CD8-positive, alpha-beta memory T cell (primary cell): ENCODE measurements at regions not wholly inside any gene's neighbourhood (a gene's known extent, or its start where the extent isn't known, plus 50 kb on each side); places are given as distances from the start of the nearest gene placed in this dataset.
"Not testable (repeated sequence)": the region's sequence is repeated elsewhere in the genome, so short reads cannot be mapped to it uniquely, and the experiment has no call there.

Experiments
- CTCF ChIA-PET: fragments of 350-600 bp; sonication (Branson Sonifier 250); formaldehyde crosslinking; loops from one replicate; lab custom pipeline; 2021; ENCODE audit warnings: antibody characterized with exemption; lab: Charles Lee
- POLR2A ChIA-PET: fragments of 350-600 bp; sonication (Branson Sonifier 250); formaldehyde crosslinking; loops from one replicate; lab custom pipeline; 2021; ENCODE audit warnings: antibody characterized with exemption; lab: Charles Lee
- DNase-seq, 5 donors: peaks; one replicate each; pipeline versions ENCODE4 v3.0.0 to v3.0.0-alpha.2; 2020 to 2022; ENCODE audit warnings: mixed read lengths in 1 of 5
- H3K27ac ChIP-seq: one replicate; pipeline ENCODE4 v1.7.0; 2013; ENCODE audit warnings: low read depth, mild to moderate bottlenecking, low read length, moderate library complexity
- H3K27me3 ChIP-seq: 2 replicates; pipeline ENCODE4 v1.7.0; 2013; ENCODE audit warnings: low read length, mild to moderate bottlenecking; ENCODE audit not compliant: insufficient read depth, poor library complexity, severe bottlenecking
- H3K36me3 ChIP-seq: 2 replicates; pipeline ENCODE4 v1.7.0; 2013; ENCODE audit warnings: mild to moderate bottlenecking, low read length, moderate library complexity; ENCODE audit not compliant: insufficient read depth
- H3K4me1 ChIP-seq: 2 replicates; pipeline ENCODE4 v1.7.0; 2013; ENCODE audit warnings: mild to moderate bottlenecking, low read length, moderate library complexity; ENCODE audit not compliant: insufficient read depth
- H3K4me3 ChIP-seq: 2 replicates; pipeline ENCODE4 v1.7.0; 2013; ENCODE audit warnings: mild to moderate bottlenecking, low read length
- H3K9me3 ChIP-seq: 2 replicates; pipeline ENCODE4 v1.7.0; 2013; ENCODE audit warnings: mild to moderate bottlenecking, low read length
- H3K27ac Mint-ChIP-seq, 8 donors: one replicate each; pipeline ENCODE4 v1.8.0; 2020 to 2021; ENCODE audit warnings: mixed read lengths in 8 of 8, mild to moderate bottlenecking in 6 of 8, inconsistent platforms in 3 of 8, moderate library complexity in 3 of 8
- H3K27me3 Mint-ChIP-seq, 2 donors: one replicate each; pipeline ENCODE4 v1.8.0; 2020 to 2021; ENCODE audit warnings: mixed read lengths in 2 of 2, mild to moderate bottlenecking in 1 of 2, moderate library complexity in 1 of 2
- H3K36me3 Mint-ChIP-seq, 3 donors: one replicate each; pipeline ENCODE4 v1.8.0; 2020 to 2021; ENCODE audit warnings: mixed read lengths in 3 of 3, inconsistent platforms in 1 of 3, mild to moderate bottlenecking in 1 of 3
- H3K4me1 Mint-ChIP-seq, 3 donors: one replicate each; pipeline ENCODE4 v1.8.0; 2020 to 2021; ENCODE audit warnings: mixed read lengths in 3 of 3, inconsistent platforms in 1 of 3, mild to moderate bottlenecking in 1 of 3
- H3K4me3 Mint-ChIP-seq, 7 donors: one replicate each; pipeline ENCODE4 v1.8.0; 2020 to 2021; ENCODE audit warnings: mixed read lengths in 7 of 7, mild to moderate bottlenecking in 6 of 7, moderate library complexity in 4 of 7, inconsistent platforms in 2 of 7
- H3K9me3 Mint-ChIP-seq, 5 donors: one replicate each; pipeline ENCODE4 v1.8.0; 2020 to 2022; ENCODE audit warnings: mixed read lengths in 5 of 5, mild to moderate bottlenecking in 3 of 5, moderate library complexity in 2 of 5, inconsistent platforms in 1 of 5

- CTCF ChIA-PET, H3K27ac ChIP-seq, H3K4me3 Mint-ChIP-seq, H3K4me1 Mint-ChIP-seq, H3K9me3 ChIP-seq, H3K27me3 Mint-ChIP-seq, H3K9me3 Mint-ChIP-seq, H3K27ac Mint-ChIP-seq, POLR2A ChIA-PET, H3K36me3 Mint-ChIP-seq, H3K27me3 ChIP-seq, DNase-seq, H3K4me1 ChIP-seq, H3K36me3 ChIP-seq, H3K4me3 ChIP-seq: not testable (repeated sequence)
These were observed 740.1 kb upstream of the NECTIN3 start for GRCh38 chr3:110331562-110331961.

GRCh38 chr3:110332629-110333028 lies 739.0 kb upstream of the NECTIN3 start:
- CTCF ChIA-PET = no interaction called here
- no peaks in the 10 kb centered on the region for H3K4me1 Mint-ChIP-seq

GRCh38 chr3:110341047-110341446 lies 730.6 kb upstream of the NECTIN3 start:
- no peaks in the 10 kb centered on the region for H3K9me3 ChIP-seq
- Mint-ChIP-seq H3K27ac (no peak overlapping the region), H3K27me3 (peaks cover 0 to 4% of the 10 kb centered on the region in 2 donors), H3K4me3 (no peak overlapping the region), H3K36me3 (no peaks in the 10 kb centered on the region), H3K9me3 (peaks cover 0 to 7% (median 3%) of the 10 kb centered on the region in 5 donors), H3K4me1 (no peaks in the 10 kb centered on the region)
- ChIA-PET CTCF (no interaction called here), POLR2A (no interaction called here)
- no peak overlapping the region for H3K4me3 ChIP-seq
- H3K36me3 ChIP-seq = no peaks in the 10 kb centered on the region
- no peak for DNase-seq
- H3K27ac ChIP-seq = no peak overlapping the region
- H3K4me1 ChIP-seq = no peaks in the 10 kb centered on the region
- H3K27me3 ChIP-seq = peaks cover 3% of the 10 kb centered on the region

More at GRCh38 chr3:110332629-110333028, 739.0 kb upstream of the NECTIN3 start:
- DNase-seq = no peak
- H3K4me3 ChIP-seq = no peak overlapping the region
- peaks cover 2 to 4% (median 3%) of the 10 kb centered on the region in 5 donors for H3K9me3 Mint-ChIP-seq
- no peak overlapping the region for H3K27ac ChIP-seq
- H3K36me3 ChIP-seq = no peaks in the 10 kb centered on the region
- no peaks in the 10 kb centered on the region for H3K9me3 ChIP-seq
- no peaks in the 10 kb centered on the region for H3K4me1 ChIP-seq
- POLR2A ChIA-PET = no interaction called here
- H3K27ac Mint-ChIP-seq = no peak overlapping the region
- H3K27me3 ChIP-seq = no peaks in the 10 kb centered on the region
- no peak overlapping the region for H3K4me3 Mint-ChIP-seq
- H3K36me3 Mint-ChIP-seq = peaks cover 0 to 3% (median 1%) of the 10 kb centered on the region in 3 donors
- H3K27me3 Mint-ChIP-seq = peaks cover 1 to 10% of the 10 kb centered on the region in 2 donors

DNA sequence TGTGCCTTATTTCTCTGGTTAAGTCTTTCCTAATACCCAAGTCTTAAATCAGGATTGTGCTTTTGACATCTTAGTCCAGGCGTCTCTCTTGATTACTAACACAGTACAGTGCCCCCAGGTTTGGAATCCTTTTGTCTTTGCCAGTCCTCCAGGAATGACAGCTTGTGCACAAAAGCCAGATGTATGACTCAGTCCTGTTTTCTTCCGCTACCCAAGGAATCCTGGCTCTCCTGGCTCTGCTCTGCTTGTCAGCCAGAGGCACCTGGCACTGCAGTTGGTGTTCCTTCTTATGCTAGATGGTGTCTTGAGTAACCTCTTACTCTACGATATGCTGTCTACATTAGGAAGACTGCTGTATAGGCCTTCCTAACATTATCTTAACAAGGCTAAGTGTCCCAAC lies 728.2 kb upstream of the NECTIN3 start:
- Histone ChIP-seq H3K36me3 (no peaks in the 10 kb centered on the region), H3K27ac (no peak overlapping the region), H3K27me3 (peaks cover 3% of the 10 kb centered on the region), H3K4me3 (no peak overlapping the region), H3K4me1 (no peaks in the 10 kb centered on the region), H3K9me3 (no peaks in the 10 kb centered on the region)
- no peak overlapping the region for H3K27ac Mint-ChIP-seq
- no peak for DNase-seq
- H3K4me3 Mint-ChIP-seq = no peak overlapping the region
- H3K9me3 Mint-ChIP-seq = no peaks in the 10 kb centered on the region
- no peaks in the 10 kb centered on the region for H3K4me1 Mint-ChIP-seq
- H3K36me3 Mint-ChIP-seq = no peaks in the 10 kb centered on the region
- POLR2A ChIA-PET = no interaction called here
- CTCF ChIA-PET = no interaction called here
- no peaks in the 10 kb centered on the region for H3K27me3 Mint-ChIP-seq

GRCh38 chr3:110343945-110344344 lies 727.7 kb upstream of the NECTIN3 start:
- no peaks in the 10 kb centered on the region for H3K9me3 Mint-ChIP-seq
- POLR2A ChIA-PET = no interaction called here
- H3K36me3 Mint-ChIP-seq = no peaks in the 10 kb centered on the region
- H3K4me1 Mint-ChIP-seq = no peaks in the 10 kb centered on the region
- H3K4me3 ChIP-seq = no peak overlapping the region
- H3K36me3 ChIP-seq = no peaks in the 10 kb centered on the region
- no peak overlapping the region for H3K27ac Mint-ChIP-seq
- no peak overlapping the region for H3K27ac ChIP-seq
- H3K4me1 ChIP-seq = no peaks in the 10 kb centered on the region
- CTCF ChIA-PET = no interaction called here
- no peak overlapping the region for H3K4me3 Mint-ChIP-seq
- peaks cover 3% of the 10 kb centered on the region for H3K27me3 ChIP-seq
- H3K27me3 Mint-ChIP-seq = no peaks in the 10 kb centered on the region
- no peak for DNase-seq
- no peaks in the 10 kb centered on the region for H3K9me3 ChIP-seq

GRCh38 chr3:110344487-110344886 lies 727.1 kb upstream of the NECTIN3 start:
- no peak overlapping the region for H3K27ac Mint-ChIP-seq
- H3K4me1 ChIP-seq = no peaks in the 10 kb centered on the region
- H3K4me1 Mint-ChIP-seq = no peaks in the 10 kb centered on the region
- H3K27me3 Mint-ChIP-seq = no peaks in the 10 kb centered on the region
- no peak overlapping the region for H3K27ac ChIP-seq
- peaks cover 3% of the 10 kb centered on the region for H3K27me3 ChIP-seq
- ChIA-PET POLR2A (interaction anchor here (0.6 kb wide), 1 partner anchor 65 kb away, joined by 3 read pairs; no protein-coding TSS in a partner anchor), CTCF (no interaction called here)
- H3K36me3 ChIP-seq = no peaks in the 10 kb centered on the region
- H3K9me3 Mint-ChIP-seq = no peaks in the 10 kb centered on the region
- H3K4me3 Mint-ChIP-seq = no peak overlapping the region
- H3K36me3 Mint-ChIP-seq = no peaks in the 10 kb centered on the region
- DNase-seq = no peak
- no peak overlapping the region for H3K4me3 ChIP-seq
- no peaks in the 10 kb centered on the region for H3K9me3 ChIP-seq

- no peak overlapping the region for H3K27ac ChIP-seq
- H3K9me3 Mint-ChIP-seq = no peaks in the 10 kb centered on the region
- POLR2A ChIA-PET = interaction anchor here (0.6 kb wide), 1 partner anchor 65 kb away, joined by 3 read pairs; no protein-coding TSS in a partner anchor
- peaks cover 3% of the 10 kb centered on the region for H3K27me3 ChIP-seq
- CTCF ChIA-PET = no interaction called here
- H3K36me3 ChIP-seq = no peaks in the 10 kb centered on the region
- no peak overlapping the region for H3K4me3 Mint-ChIP-seq
- no peaks in the 10 kb centered on the region for H3K4me1 ChIP-seq
- no peaks in the 10 kb centered on the region for H3K9me3 ChIP-seq
- no peak overlapping the region for H3K27ac Mint-ChIP-seq
- H3K4me1 Mint-ChIP-seq = no peaks in the 10 kb centered on the region
- H3K4me3 ChIP-seq = no peak overlapping the region
- no peak for DNase-seq
- H3K27me3 Mint-ChIP-seq = no peaks in the 10 kb centered on the region
- H3K36me3 Mint-ChIP-seq = no peaks in the 10 kb centered on the region
These were observed 726.5 kb upstream of the NECTIN3 start for GRCh38 chr3:110344897-110345767.

GRCh38 chr3:110349295-110349694 lies 722.3 kb upstream of the NECTIN3 start:
- ChIA-PET CTCF (no interaction called here), POLR2A (no interaction called here)
- Mint-ChIP-seq H3K4me1 (no peaks in the 10 kb centered on the region), H3K27ac (no peak overlapping the region), H3K4me3 (no peak overlapping the region), H3K27me3 (peaks cover 0 to 4% of the 10 kb centered on the region in 2 donors), H3K9me3 (no peaks in the 10 kb centered on the region), H3K36me3 (no peaks in the 10 kb centered on the region)
- no peaks in the 10 kb centered on the region for H3K9me3 ChIP-seq
- no peaks in the 10 kb centered on the region for H3K36me3 ChIP-seq
- H3K4me1 ChIP-seq = no peaks in the 10 kb centered on the region
- no peak for DNase-seq
- no peak overlapping the region for H3K4me3 ChIP-seq
- no peaks in the 10 kb centered on the region for H3K27me3 ChIP-seq
- no peak overlapping the region for H3K27ac ChIP-seq
